22Rv1 (cell line): ENCODE measurements at regions not wholly inside any gene's neighbourhood (a gene's known extent, or its start where the extent isn't known, plus 50 kb on each side); places are given as distances from the start of the nearest gene placed in this dataset.

Source experiments
- CTCF ChIP-seq: fragments of 450-650 bp; IDR thresholded peaks from 2 replicates; pipeline ENCODE4 v1.5.1; 2017; ENCODE audit warnings: mild to moderate bottlenecking
- ZFX ChIP-seq: fragments of 450-650 bp; IDR thresholded peaks from 2 replicates; pipeline ENCODE4 v1.6.1; 2017; ENCODE audit warnings: antibody characterized with exemption, borderline replicate concordance

- no peak for TF ChIP-seq CTCF
- TF ChIP-seq ZFX: no peak
Measured at GRCh38 chr17:71409137-71409536, 711.7 kb upstream of the SOX9 start.
